Keratinocyte (primary cell): ENCODE measurements at regions not wholly inside any gene's neighbourhood (a gene's known extent, or its start where the extent isn't known, plus 50 kb on each side); places are given as distances from the start of the nearest gene placed in this dataset.

Experiments
- DNase-seq: peaks from one replicate; pipeline ENCODE4 v3.0.0-alpha.2; 2011; ENCODE audit warnings: low read depth, missing footprints, low spot score
- FAIRE-seq: peaks from 2 replicates; lab custom pipeline; 2011; peaks lifted over from hg19 to GRCh38; lab: Jason Lieb, UNC
- H2AFZ ChIP-seq: 2 replicates; pipeline ENCODE4 v1.6.0; 2012; ENCODE audit warnings: low read length, control low read depth, inconsistent platforms; ENCODE audit not compliant: control insufficient read depth
- H3K27ac ChIP-seq: 2 replicates; pipeline ENCODE4 v1.5.1; 2011; ENCODE audit warnings: low read length; ENCODE audit not compliant: control insufficient read depth, insufficient read depth
- H3K27me3 ChIP-seq: 3 replicates; pipeline ENCODE4 v1.6.0; 2011; ENCODE audit warnings: low read length; ENCODE audit not compliant: control insufficient read depth, insufficient read depth; ENCODE audit errors: extremely low read depth
- H3K36me3 ChIP-seq, 2 experiments: 2 replicates in 1 of 2; 3 replicates in 1 of 2; pipeline ENCODE4 v1.5.1; 2011; ENCODE audit warnings: low read length in 2 of 2, mild to moderate bottlenecking in 1 of 2; ENCODE audit not compliant: control insufficient read depth in 2 of 2, insufficient read depth in 2 of 2; ENCODE audit errors: extremely low read depth in 1 of 2
- H3K4me1 ChIP-seq: 3 replicates; pipeline ENCODE4 v1.5.1; 2011; ENCODE audit warnings: low read length; ENCODE audit not compliant: control insufficient read depth, insufficient read depth; ENCODE audit errors: extremely low read depth
- H3K4me2 ChIP-seq: 3 replicates; pipeline ENCODE4 v1.6.0; 2011; ENCODE audit warnings: low read depth, low read length; ENCODE audit not compliant: control insufficient read depth, insufficient read depth; ENCODE audit errors: extremely low read depth
- H3K4me3 ChIP-seq, 3 experiments: fragments of 200-600 bp in 1 of 3; sonication (generic) in 1 of 3; 2 replicates in 2 of 3; 3 replicates in 1 of 3; pipeline ENCODE4 v1.5.1; 2011 to 2016; ENCODE audit warnings: low read length in 3 of 3, mild to moderate bottlenecking in 3 of 3, control low read depth in 2 of 3, inconsistent platforms in 1 of 3, low read depth in 1 of 3, mixed read lengths in 1 of 3, mixed run types in 1 of 3, moderate library complexity in 1 of 3; ENCODE audit not compliant: control insufficient read depth in 2 of 3, insufficient read depth in 2 of 3; ENCODE audit errors: extremely low read depth in 1 of 3
- H3K79me2 ChIP-seq: 2 replicates; pipeline ENCODE4 v1.6.0; 2012; ENCODE audit warnings: low read length; ENCODE audit not compliant: control insufficient read depth, insufficient read depth
- H3K9ac ChIP-seq: 3 replicates; pipeline ENCODE4 v1.6.0; 2011; ENCODE audit warnings: low read length; ENCODE audit not compliant: control insufficient read depth, insufficient read depth; ENCODE audit errors: extremely low read depth
- H3K9me1 ChIP-seq: 3 replicates; pipeline ENCODE4 v1.6.0; 2011; ENCODE audit warnings: low read length; ENCODE audit not compliant: control insufficient read depth, insufficient read depth; ENCODE audit errors: extremely low read depth
- H3K9me3 ChIP-seq: 2 replicates; pipeline ENCODE4 v1.5.1; 2012; ENCODE audit warnings: low read depth, low read length; ENCODE audit not compliant: control insufficient read depth
- H4K20me1 ChIP-seq: 3 replicates; pipeline ENCODE4 v1.6.0; 2011; ENCODE audit warnings: low read length; ENCODE audit not compliant: control insufficient read depth, insufficient read depth; ENCODE audit errors: extremely low read depth
- EZH2 ChIP-seq: IDR thresholded peaks from one replicate; pipeline ENCODE4 v1.6.1; 2012; ENCODE audit warnings: inconsistent platforms, mild to moderate bottlenecking, low read length, moderate library complexity
- dilution Hi-C: fragments of 300-500 bp; cut with MboI; formaldehyde crosslinking; loops from one replicate; pipeline ENCODE4 v1.7.0; 2020; ENCODE audit warnings: low sequenced_read_pairs; ENCODE audit not compliant: extremely low pct_ligation_motif_present
- TF ChIP-seq, protein P1 (sequence below), 3 experiments: IDR thresholded peaks in 1 of 3; conservative IDR thresholded peaks in 1 of 3; optimal IDR thresholded peaks in 1 of 3; 2 replicates in 2 of 3; 3 replicates in 1 of 3; pipeline versions ENCODE3 to v1.5.1; 2011; ENCODE audit warnings: low read length in 3 of 3, mild to moderate bottlenecking in 3 of 3, moderate library complexity in 2 of 3, control low read depth in 1 of 3, inconsistent platforms in 1 of 3; ENCODE audit not compliant: insufficient read depth in 2 of 3; ENCODE audit errors: extremely low read depth in 1 of 3

- H3K9ac ChIP-seq: no peak overlapping the region
- no peak overlapping the region for H3K4me3 ChIP-seq
- H3K36me3 ChIP-seq: no peaks in the 10 kb centered on the region
- H3K9me3 ChIP-seq: no peaks in the 10 kb centered on the region
- dilution Hi-C loops: no loop called here
- H3K27me3 ChIP-seq: no peaks in the 10 kb centered on the region
- no peaks in the 10 kb centered on the region for H3K4me1 ChIP-seq
- no peak overlapping the region for H3K27ac ChIP-seq
- H3K79me2 ChIP-seq: no peaks in the 10 kb centered on the region
- no peak overlapping the region for H3K4me2 ChIP-seq
- H4K20me1 ChIP-seq: no peaks in the 10 kb centered on the region
- no peak overlapping the region for H2AFZ ChIP-seq
- no peak for FAIRE-seq
- no peaks in the 10 kb centered on the region for H3K9me1 ChIP-seq
- TF ChIP-seq EZH2: no peak
- TF ChIP-seq, protein P1, sequence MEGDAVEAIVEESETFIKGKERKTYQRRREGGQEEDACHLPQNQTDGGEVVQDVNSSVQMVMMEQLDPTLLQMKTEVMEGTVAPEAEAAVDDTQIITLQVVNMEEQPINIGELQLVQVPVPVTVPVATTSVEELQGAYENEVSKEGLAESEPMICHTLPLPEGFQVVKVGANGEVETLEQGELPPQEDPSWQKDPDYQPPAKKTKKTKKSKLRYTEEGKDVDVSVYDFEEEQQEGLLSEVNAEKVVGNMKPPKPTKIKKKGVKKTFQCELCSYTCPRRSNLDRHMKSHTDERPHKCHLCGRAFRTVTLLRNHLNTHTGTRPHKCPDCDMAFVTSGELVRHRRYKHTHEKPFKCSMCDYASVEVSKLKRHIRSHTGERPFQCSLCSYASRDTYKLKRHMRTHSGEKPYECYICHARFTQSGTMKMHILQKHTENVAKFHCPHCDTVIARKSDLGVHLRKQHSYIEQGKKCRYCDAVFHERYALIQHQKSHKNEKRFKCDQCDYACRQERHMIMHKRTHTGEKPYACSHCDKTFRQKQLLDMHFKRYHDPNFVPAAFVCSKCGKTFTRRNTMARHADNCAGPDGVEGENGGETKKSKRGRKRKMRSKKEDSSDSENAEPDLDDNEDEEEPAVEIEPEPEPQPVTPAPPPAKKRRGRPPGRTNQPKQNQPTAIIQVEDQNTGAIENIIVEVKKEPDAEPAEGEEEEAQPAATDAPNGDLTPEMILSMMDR (optimal IDR thresholded peaks at IDR 0.05 in 1 of 3, IDR thresholded peaks at IDR 0.05 in 1 of 3, conservative IDR thresholded peaks at IDR 0.05 in 1 of 3; ENCODE audit: extremely low read depth in 1 of 3, insufficient read depth in 2 of 3, low read length in 3 of 3): no peak
- no peak for DNase-seq
Measured at GRCh38 chr2:126227250-126227649, 428.7 kb upstream of the GYPC start.

- no peaks in the 10 kb centered on the region for H3K27me3 ChIP-seq
- no peak overlapping the region for H3K4me3 ChIP-seq
- no peak overlapping the region for H2AFZ ChIP-seq
- H3K4me1 ChIP-seq: no peaks in the 10 kb centered on the region
- no peak overlapping the region for H3K4me2 ChIP-seq
- dilution Hi-C loops: no loop called here
- H3K9me3 ChIP-seq: no peaks in the 10 kb centered on the region
- DNase-seq: no peak
- no peaks in the 10 kb centered on the region for H4K20me1 ChIP-seq
- H3K36me3 ChIP-seq: no peaks in the 10 kb centered on the region
- no peaks in the 10 kb centered on the region for H3K9me1 ChIP-seq
- TF ChIP-seq EZH2: no peak
- TF ChIP-seq, protein P1 (optimal IDR thresholded peaks at IDR 0.05 in 1 of 3, IDR thresholded peaks at IDR 0.05 in 1 of 3, conservative IDR thresholded peaks at IDR 0.05 in 1 of 3; ENCODE audit: extremely low read depth in 1 of 3, insufficient read depth in 2 of 3, low read length in 3 of 3): no peak
- no peak for FAIRE-seq
- H3K27ac ChIP-seq: no peak overlapping the region
- H3K79me2 ChIP-seq: no peaks in the 10 kb centered on the region
- H3K9ac ChIP-seq: no peak overlapping the region
Measured at GRCh38 chr2:126228531-126228930, 427.4 kb upstream of the GYPC start.
